Mesodermal cell (in vitro differentiated cells): ENCODE measurements at regions not wholly inside any gene's neighbourhood (a gene's known extent, or its start where the extent isn't known, plus 50 kb on each side); places are given as distances from the start of the nearest gene placed in this dataset.
"Not testable (repeated sequence)": the region's sequence is repeated elsewhere in the genome, so short reads cannot be mapped to it uniquely, and the experiment has no call there.

Experiments used
- H3K27ac ChIP-seq: 2 replicates; pipeline ENCODE4 v1.7.0; 2013; ENCODE audit warnings: mild to moderate bottlenecking, low read depth, low read length, moderate library complexity; ENCODE audit not compliant: severe bottlenecking
- H3K36me3 ChIP-seq: 2 replicates; pipeline ENCODE4 v1.7.1; 2013; ENCODE audit warnings: mild to moderate bottlenecking, low read length, moderate library complexity; ENCODE audit not compliant: control insufficient read depth, insufficient read depth
- H3K4me1 ChIP-seq: one replicate; pipeline ENCODE4 v1.7.1; 2013; ENCODE audit warnings: mild to moderate bottlenecking, low read length; ENCODE audit not compliant: insufficient read depth, control insufficient read depth, poor library complexity, severe bottlenecking
- H3K4me3 ChIP-seq: 2 replicates; pipeline ENCODE4 v1.7.0; 2013; ENCODE audit warnings: low read length, control low read depth, mild to moderate bottlenecking; ENCODE audit not compliant: insufficient read depth, poor library complexity, severe bottlenecking; ENCODE audit errors: extremely low read depth
- H3K9me3 ChIP-seq: 2 replicates; pipeline ENCODE4 v1.7.1; 2013; ENCODE audit warnings: mild to moderate bottlenecking, low read length, moderate library complexity; ENCODE audit not compliant: control insufficient read depth
- WGBS, 2 experiments: methylation state at CpG; one replicate each; pipeline ENCODE4 v1.1.5; 2013; ENCODE audit warnings: missing lambda C conversion rate in 2 of 2; ENCODE audit not compliant: insufficient coverage in 2 of 2; 5-methylcytosine and 5-hydroxymethylcytosine counted together

DNA sequence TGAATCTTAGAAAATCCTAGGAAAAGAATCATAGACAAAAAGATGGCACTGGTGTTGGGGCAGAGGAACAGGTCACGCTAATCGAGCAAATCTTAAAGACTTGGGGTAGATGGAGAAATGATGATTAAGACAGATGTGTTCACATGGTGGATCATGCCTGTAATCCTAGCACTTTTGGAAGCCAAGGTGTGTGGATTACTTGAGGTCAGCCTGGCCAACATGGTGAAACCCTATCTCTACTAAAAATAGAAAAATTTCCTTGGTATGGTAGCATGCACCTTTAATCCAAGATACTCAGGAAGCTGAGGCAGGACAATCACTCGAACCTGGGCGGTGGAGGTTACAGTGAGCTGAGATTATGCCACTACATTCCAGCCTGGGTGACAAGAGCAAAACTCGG lies 145.7 kb upstream of the HSFY2 start:
- 85 to 100% methylated on average over 2 of the region's 5 CpGs for WGBS, 2 experiments
- Histone ChIP-seq H3K4me1 (no peaks in the 10 kb centered on the region), H3K9me3 (no peaks in the 10 kb centered on the region), H3K36me3 (no peaks in the 10 kb centered on the region), H3K27ac (no peak overlapping the region), H3K4me3 (no peak overlapping the region)

DNA sequence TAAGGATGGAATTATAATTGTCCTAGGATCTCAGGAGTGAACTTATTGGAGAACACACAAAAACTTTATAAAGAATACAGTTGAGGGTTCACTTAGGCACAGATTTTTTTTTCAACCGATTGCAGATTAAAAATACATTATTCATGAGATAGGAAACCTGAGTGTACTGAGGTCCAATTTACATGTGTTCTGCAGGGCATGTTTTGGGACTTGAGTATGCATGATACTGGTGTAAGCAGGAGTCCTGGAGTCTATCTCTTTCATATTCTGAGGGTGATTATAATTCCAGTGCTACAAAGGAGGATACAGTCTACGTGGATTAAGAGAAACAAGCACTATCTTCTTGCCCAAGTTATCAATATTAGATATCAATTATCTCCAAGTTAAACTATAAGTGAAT lies 139.3 kb upstream of the HSFY2 start:
- no peak overlapping the region for H3K27ac ChIP-seq
- peaks cover 5% of the 10 kb centered on the region for H3K4me1 ChIP-seq
- no CpG with 5 or more reads among the region's 2 CpGs for WGBS, 2 experiments
- H3K9me3 ChIP-seq = no peaks in the 10 kb centered on the region
- H3K36me3 ChIP-seq = no peaks in the 10 kb centered on the region
- no peak overlapping the region for H3K4me3 ChIP-seq

DNA sequence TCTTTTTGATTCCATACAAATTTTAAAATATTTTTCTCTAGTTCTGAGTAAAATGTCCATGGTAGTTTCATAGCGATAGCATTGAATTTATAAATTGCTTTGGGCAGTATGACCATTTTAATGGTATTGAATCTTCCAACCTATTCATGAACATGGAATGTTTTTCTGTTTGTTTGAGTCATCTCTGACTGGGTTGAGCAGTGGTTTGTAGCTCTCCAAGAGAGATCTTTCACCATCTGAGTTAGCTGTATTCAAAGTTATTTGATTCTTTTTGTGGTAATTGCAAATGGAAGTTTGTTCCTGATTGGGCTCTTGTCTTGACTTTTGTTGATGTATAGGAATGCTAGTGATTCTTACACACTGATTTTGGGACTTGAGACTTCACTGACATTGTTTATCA lies 136.3 kb upstream of the HSFY2 start:
- Histone ChIP-seq H3K4me3 (no peak overlapping the region), H3K9me3 (no peaks in the 10 kb centered on the region), H3K4me1 (peaks cover 8% of the 10 kb centered on the region), H3K36me3 (no peaks in the 10 kb centered on the region), H3K27ac (no peak overlapping the region)
- WGBS, 2 experiments = no CpG with 5 or more reads among the region's 1 CpG

DNA sequence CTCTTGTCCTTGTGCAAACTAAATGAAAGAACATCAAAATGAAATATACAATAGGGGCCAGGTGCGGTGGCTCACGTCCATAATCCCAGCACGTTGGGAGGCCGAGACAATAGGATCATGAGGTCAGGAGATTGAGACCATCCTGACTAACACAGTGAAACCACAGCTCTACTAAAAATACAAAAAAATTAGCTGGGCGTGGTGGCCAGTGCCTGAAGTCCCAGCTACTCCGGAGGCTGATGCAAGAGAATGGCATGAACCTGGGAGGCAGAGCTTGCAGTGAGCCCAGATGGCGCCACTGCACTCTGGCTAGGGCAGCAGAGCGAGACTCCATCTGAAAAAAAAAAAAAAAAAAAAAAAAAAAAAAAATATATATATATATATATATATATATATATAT lies 132.7 kb upstream of the HSFY2 start:
- not testable (repeated sequence) for H3K36me3 ChIP-seq, H3K27ac ChIP-seq, H3K9me3 ChIP-seq, H3K4me3 ChIP-seq, H3K4me1 ChIP-seq
- WGBS, 2 experiments = no CpG with 5 or more reads among the region's 8 CpGs

DNA sequence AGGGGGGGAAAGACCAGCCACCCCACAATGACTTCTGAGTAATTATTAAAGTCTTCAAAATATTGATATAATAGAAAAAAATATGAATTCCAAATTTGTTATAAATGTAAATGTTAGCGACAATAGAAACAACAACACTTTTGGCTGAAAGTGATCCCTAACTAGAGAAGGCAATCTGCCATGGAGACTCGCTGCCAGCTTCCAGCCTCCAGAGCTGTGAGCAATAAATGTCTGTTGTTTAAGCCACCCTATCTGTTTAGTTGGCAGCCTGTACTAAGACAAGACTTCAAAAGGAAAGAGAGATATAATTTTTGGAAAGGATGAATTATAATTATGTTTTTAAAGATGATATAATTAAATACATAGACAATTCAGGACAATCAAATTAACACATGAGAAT lies 130.8 kb upstream of the HSFY2 start:
- Histone ChIP-seq H3K27ac (no peak overlapping the region), H3K4me1 (peaks cover 3% of the 10 kb centered on the region), H3K4me3 (no peak overlapping the region), H3K36me3 (no peaks in the 10 kb centered on the region), H3K9me3 (no peaks in the 10 kb centered on the region)
- no CpG with 5 or more reads among the region's 2 CpGs for WGBS, 2 experiments

DNA sequence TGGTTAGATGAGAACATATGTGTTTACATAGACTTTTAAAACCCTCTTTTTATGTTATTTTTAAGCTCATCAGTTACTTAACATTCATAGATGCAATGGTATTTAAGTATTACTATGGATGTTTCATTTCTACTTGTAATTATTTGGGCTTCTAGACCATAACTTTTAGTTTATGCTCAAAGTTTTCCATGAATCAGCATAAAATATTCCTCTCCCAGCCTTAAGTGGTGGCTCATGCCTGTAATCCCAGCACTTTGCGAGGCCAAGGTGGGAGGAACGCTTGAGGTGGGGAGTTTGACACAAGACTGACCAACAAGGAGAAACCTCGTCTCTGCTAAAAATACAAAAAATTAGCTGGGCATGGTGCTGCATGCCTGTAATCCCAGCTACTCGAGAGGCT lies 118.5 kb upstream of the HSFY2 start:
- H3K36me3 ChIP-seq = no peaks in the 10 kb centered on the region
- H3K27ac ChIP-seq = no peak overlapping the region
- no peaks in the 10 kb centered on the region for H3K4me1 ChIP-seq
- no peaks in the 10 kb centered on the region for H3K9me3 ChIP-seq
- no peak overlapping the region for H3K4me3 ChIP-seq
- WGBS, 2 experiments = no CpG with 5 or more reads among the region's 4 CpGs

DNA sequence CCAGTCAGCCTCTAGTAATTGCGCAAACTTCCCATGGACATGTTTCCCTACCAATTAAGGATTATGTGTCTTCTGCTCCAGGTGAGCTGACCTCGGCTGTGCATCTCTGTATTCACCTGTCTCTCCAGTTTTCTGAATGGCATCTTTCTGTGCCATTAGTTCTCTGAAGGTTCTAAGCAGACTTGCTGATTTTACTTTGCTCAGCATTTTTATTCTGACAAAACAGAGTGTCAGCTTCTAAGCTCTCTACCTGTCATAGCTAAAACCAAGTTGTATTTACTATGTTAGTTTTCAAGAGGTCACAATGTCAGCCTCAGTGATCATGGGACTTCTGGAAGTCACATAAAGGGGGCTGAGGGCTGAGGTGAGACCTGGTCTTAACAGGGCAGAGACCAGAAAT lies 116.0 kb upstream of the HSFY2 start:
- WGBS, 2 experiments = 90 to 100% methylated on average over 2 of the region's 2 CpGs
- Histone ChIP-seq H3K27ac (no peak overlapping the region), H3K4me3 (no peak overlapping the region), H3K4me1 (no peaks in the 10 kb centered on the region), H3K9me3 (no peaks in the 10 kb centered on the region), H3K36me3 (no peaks in the 10 kb centered on the region)

DNA sequence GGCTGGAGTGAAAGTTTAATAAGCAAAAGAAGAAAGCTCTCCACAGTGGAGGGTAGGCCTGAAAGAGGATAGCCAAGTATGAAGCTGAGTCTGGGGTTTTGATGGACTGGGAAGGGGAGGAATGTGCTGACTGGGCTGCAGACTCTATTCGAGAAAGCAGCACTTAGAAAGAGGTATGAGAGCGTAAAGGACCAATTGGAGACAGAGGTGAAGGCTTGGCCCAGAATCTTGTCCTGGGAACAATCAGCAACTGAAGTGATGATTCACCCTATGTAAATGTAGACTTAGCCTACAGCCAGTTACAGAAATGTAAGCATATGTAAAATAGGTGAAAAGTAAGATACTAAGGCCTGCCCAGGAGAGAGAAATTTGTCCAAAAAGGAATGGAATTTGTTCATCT lies 111.2 kb upstream of the HSFY2 start:
- Histone ChIP-seq H3K4me1 (no peaks in the 10 kb centered on the region), H3K27ac (peak overlapping the region; percentile 68), H3K36me3 (no peaks in the 10 kb centered on the region), H3K4me3 (no peak overlapping the region), H3K9me3 (no peaks in the 10 kb centered on the region)
- WGBS, 2 experiments = no CpG with 5 or more reads among the region's 2 CpGs

DNA sequence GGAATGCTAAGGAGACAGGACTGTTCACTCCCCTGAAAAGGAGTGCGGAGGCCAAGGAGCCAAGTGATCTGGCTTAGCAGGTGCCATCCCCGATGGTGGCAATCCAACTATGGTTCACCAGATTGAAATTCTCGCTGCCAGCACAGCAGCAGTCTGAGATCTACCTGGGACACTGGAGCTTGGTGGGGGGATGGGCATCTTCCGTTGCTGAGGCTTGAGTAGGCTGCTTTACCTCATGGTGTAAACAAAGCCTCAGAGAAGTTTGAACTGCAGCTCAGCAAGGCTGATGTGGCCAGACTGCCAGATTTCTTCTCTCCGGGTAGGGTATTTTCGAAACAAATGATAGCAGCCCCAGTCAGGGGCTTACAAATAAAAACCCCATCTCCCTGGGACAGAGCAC lies 95.6 kb upstream of the HSFY2 start:
- H3K9me3 ChIP-seq, H3K36me3 ChIP-seq, H3K4me1 ChIP-seq, H3K27ac ChIP-seq, H3K4me3 ChIP-seq: not testable (repeated sequence)
- no CpG with 5 or more reads among the region's 6 CpGs for WGBS, 2 experiments

DNA sequence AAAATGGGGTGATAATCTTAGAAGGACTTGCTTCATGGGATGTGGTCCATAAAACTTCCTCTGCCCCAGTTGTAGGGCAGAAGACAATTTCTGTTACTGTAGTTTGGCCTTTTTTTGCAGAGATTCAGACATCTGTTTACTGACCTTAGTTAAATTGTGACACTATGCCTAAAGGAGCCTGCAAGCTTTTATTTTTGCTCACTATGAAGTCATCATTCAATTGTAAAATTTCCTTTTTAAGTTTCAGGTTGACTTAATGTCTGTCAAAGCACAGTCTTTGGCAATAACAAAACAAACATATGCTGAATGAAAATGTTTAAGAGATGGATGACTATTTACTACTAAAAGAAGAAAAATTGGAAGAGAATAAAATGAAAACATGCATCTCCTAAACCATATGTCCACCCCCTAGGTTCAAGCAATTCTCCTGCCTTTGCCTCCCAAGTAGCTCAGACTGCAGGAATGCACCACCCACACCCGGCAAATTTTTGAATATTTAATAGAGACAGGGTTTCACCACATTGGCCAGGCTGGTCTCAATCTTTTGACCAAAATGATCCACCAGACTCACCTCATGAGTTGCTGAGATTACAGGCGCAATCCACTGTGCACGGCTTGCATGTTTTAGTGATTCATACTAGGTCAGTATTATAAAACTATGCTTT lies 93.5 kb upstream of the HSFY2 start:
- H3K4me1 ChIP-seq, H3K36me3 ChIP-seq, H3K27ac ChIP-seq, H3K4me3 ChIP-seq, H3K9me3 ChIP-seq: not testable (repeated sequence)
- no CpG with 5 or more reads among the region's 3 CpGs for WGBS, 2 experiments

DNA sequence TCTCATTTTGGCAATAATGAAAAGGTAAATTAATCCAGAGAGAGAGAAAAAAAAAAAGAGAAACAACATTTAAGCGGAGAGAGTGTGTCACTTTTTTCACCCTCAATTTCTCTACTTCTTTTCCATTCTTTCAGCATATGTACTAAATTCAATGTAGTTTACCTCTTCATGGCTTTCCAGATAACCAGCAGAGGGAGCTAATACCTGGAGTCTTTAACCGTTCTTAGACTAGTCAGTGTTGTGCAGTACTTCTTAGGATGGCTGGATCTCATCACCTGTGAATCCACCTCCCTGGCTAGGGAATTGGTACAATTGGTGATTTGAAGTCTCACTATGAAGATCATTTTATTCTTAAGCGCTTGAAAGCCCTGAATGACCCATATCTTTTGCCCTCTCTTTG lies 87.3 kb upstream of the HSFY2 start:
- H3K36me3 ChIP-seq, H3K4me1 ChIP-seq, H3K27ac ChIP-seq, H3K9me3 ChIP-seq, H3K4me3 ChIP-seq: not testable (repeated sequence)
- WGBS, 2 experiments = no CpG with 5 or more reads among the region's 3 CpGs
